Transverse colon (tissue), 3 donors: ENCODE measurements at regions not wholly inside any gene's neighbourhood (a gene's known extent, or its start where the extent isn't known, plus 50 kb on each side); places are given as distances from the start of the nearest gene placed in this dataset.

Experiments used
- CTCF ChIP-seq, 5 experiments: fragments of 200-600 bp in 3 of 5; fragments of 450-650 bp in 2 of 5; sonication (generic) in 3 of 5; IDR thresholded peaks; 1 replicate in 2 of 5; 2 replicates in 3 of 5; pipeline ENCODE4 v1.5.1; 2016 to 2017; ENCODE audit warnings: antibody characterized with exemption in 5 of 5, inconsistent platforms in 3 of 5, mild to moderate bottlenecking in 2 of 5, moderate library complexity in 1 of 5
- POLR2A ChIP-seq: fragments of 450-650 bp; IDR thresholded peaks from one replicate; pipeline ENCODE4 v1.6.1; 2016; ENCODE audit warnings: antibody characterized with exemption, mild to moderate bottlenecking, moderate library complexity

- TF ChIP-seq POLR2A (no peak), CTCF (IDR thresholded peaks at IDR 0.05) (no peak)
These were observed 781.1 kb downstream of the GATA3 start for GRCh38 chr10:8835453-8836167.
